Limb (tissue), 2 donors: ENCODE measurements at regions not wholly inside any gene's neighbourhood (a gene's known extent, or its start where the extent isn't known, plus 50 kb on each side); places are given as distances from the start of the nearest gene placed in this dataset.

Experiments used
- DNase-seq, 2 donors: peaks; one replicate each; pipeline ENCODE4 v3.0.0-alpha.2; 2016; ENCODE audit errors: extremely low spot score in 2 of 2

DNA sequence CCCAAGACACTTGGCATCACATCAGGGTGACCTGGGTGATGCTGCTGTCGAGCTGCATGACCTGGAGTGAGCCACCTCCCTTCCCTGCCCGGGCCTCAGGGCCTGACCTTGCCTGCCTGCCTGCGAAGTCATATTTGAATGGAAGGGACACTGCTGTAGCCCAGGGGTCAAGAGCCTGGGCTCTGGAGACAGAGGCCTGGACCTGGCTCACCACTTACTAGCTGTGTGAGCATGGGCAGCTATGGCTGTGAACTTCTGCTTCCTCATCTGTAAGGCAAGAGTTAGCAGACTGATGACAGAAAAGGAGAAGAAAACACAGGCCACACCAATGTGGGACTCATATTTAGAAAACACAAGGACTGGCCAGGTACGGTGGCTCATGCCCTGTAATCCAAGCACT is 118.7 kb downstream of the ZFP36L2 start:
- no peak for DNase-seq

DNA sequence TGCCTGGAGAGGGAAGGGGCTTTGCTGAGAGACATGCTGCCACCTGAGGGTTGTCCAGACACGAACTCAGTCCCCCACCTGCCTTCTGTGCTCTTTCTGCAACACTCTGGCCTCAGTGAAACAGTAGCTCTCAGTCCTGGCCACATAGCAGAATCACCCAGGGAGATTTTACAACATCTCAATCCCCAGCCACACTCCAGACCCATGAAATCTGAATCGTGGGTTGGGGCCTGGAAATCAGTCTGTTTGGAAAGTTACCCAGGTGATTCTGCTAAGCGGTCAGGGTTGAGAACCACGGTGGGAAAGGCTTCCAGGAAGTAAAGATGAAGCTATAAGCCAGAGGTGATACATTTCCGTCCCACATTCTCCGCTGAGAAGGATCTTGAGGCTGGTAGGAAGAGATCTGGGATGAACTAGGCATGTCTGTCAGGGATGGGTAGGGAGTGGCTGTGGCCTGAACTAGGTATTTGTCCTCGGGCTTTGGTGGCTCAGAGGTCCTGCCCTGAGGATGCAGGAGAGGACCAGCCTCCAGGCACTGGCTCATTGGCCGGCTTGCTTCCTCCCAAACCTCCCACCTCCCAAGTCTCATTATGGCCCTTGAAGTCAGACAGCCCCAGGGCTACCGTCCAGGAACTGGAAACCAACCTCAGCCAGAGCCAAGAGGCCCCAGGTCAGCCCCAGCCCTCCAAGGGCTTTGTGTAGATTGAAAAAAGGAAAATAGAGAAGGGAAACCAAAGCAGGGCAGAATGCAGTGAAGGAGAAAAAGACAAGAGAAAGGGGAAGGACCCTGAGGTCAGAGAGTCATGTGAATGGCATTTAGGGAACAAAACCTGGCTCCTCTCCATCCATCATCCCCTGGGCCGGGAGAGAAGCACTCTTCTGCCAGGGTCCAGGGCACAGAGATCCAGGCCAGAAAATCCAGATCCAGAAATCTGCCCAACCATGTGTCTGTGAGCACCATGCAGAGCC is 119.6 kb downstream of the ZFP36L2 start:
- DNase-seq: no peak

DNA sequence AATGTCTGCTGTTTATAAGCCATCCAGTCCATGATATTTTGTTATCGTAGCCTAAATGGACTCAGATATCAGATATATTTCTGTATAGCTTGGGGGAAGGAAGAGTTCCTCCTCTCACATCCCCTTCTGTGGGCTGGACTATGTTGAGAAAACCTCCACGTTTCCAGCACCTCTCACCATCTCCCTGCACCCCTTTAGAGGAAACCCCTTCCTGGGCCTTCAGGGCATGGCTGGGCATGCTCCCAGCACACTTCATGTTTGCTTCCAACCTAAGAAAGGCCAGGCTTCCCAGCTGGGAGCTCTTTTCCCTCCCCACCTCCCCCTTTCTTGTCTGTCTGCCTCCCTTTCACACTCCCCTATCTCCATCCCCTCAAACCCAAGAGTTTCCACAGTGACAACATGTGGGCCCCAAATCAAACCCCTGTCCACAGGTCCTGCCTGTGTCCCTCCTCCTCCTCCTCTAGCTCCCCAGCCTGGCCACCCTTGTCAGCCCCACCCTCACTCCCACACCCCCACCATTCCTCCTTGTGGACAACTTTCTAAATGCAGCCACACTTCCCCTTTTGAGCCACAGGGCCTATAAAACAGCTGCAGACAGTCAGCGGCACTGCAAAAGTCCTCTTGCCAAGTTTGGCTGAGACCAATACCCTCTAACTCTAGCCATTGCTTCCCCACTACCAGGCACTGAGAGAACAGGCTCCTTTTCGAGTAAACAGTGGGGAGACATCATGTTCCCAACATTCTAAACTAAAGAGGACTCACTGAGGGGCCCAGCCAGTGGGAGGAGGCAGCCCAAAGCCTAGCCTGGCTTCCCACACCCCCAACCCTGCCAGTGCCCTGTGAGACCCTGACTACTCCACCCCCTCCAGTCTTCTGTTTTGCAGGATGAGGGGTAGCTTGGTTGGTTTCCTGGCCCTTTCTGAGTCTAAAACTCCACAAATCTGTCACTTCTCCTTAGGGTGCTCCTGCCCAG is 120.5 kb downstream of the ZFP36L2 start:
- DNase-seq: peak in 1 of 2 donors; percentile 61

DNA sequence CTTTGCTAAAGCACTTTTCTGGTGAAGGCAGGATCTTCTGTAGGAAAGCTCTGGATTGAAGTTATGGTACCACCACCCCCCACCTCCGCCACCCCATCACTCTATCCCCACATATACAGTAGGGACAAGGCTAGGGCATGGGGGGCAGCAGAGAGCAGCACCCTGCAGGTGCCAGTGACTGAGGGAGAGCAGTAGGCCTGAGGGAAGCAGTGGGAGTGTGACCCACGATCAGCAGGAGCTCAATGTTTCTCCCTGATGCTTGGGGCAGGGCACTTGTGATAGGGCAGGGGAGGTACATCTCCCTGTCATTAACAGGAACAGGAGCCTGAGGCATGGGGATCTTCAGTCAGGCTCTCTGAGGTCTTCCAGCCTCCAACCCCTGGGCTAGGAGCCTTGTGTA is 121.6 kb downstream of the ZFP36L2 start:
- DNase-seq: no peak

DNA sequence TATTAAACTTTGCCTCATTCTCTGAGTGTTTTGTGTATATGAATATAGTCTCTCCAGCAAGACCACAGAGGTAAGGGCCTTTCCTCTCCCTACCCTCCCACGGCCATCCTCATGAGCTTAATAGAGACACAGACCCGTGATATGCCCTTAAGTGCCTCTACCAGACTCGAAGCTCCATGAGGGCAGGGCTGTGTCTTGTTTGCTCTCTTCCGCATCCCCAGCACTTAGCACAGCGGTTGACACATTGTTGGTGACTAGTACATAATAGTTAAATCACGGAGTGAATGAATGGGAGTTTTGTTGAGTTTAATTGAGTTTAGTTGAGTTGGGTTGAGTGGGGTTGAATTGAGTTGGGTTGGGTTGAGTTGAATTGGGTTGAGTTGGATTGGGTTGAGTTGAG is 122.3 kb downstream of the ZFP36L2 start:
- no peak for DNase-seq

DNA sequence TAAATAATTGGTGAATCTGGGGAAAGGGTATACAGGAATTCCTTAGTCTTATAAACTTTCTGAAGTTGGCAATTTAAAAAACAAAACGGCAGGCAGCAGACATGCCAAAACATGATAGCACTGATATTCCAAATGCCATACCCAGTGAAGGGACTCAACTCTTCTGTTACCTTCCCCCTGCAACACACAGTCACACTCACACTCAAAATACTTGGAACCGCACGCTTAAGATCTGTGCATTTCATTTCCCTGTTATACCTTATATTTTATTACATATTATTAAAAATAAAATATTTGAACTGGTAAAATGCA is 123.4 kb downstream of the ZFP36L2 start:
- no peak for DNase-seq

DNA sequence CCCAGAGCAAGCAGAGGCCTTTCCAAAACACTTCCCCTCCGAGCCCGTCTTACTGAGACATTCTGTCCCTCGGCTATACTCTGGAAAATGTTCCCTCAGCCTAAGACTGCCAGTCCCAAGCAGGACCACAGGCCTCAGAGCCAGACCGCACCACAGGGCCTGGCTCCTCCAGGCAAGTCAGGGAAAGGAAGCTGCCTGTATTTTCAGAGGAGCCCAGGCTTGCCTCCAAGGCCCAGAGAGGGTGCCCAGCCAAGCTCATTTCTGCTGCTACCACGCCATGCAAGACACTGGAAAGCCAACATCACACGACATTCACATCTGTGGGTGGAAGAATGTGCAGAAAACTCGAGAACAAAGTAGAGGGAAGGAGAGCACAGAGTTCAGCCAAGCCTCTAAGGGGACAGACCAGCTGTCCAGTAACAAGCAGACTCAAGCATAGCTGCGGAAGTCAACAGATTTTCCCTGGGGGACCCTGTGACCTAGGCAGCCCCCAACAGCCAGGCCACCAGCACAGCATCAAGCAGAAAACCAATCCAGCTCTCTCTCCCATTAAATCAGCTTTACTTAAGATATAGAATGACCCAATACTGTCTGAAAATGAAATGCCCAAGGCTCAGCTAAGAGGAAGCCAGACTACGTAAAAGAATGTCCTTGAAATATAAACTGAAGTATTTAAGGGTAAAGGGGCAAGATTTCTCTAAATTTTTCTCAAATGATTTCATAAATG is 123.9 kb downstream of the ZFP36L2 start:
- peak in 1 of 2 donors; percentile 30 for DNase-seq

DNA sequence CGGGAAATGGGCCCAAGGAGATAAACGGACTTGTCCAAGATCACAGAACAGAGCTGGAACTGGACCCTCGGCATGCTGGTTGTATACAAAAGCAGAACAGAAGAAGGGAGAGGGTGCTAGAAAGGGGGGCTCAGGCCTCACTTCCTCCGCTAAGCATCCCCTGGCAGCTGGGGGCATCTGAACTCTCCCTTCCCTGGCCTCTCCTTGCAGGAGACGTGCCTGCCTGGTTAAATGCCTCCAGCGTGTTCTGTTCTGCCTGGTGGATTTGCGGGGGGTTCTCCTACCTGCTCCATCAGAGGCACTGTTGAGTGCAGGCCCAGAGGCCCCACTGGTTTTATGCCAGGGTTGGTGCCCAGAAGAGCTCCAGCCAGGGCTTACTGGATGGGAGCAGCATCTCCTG is 124.7 kb downstream of the ZFP36L2 start:
- DNase-seq: no peak

DNA sequence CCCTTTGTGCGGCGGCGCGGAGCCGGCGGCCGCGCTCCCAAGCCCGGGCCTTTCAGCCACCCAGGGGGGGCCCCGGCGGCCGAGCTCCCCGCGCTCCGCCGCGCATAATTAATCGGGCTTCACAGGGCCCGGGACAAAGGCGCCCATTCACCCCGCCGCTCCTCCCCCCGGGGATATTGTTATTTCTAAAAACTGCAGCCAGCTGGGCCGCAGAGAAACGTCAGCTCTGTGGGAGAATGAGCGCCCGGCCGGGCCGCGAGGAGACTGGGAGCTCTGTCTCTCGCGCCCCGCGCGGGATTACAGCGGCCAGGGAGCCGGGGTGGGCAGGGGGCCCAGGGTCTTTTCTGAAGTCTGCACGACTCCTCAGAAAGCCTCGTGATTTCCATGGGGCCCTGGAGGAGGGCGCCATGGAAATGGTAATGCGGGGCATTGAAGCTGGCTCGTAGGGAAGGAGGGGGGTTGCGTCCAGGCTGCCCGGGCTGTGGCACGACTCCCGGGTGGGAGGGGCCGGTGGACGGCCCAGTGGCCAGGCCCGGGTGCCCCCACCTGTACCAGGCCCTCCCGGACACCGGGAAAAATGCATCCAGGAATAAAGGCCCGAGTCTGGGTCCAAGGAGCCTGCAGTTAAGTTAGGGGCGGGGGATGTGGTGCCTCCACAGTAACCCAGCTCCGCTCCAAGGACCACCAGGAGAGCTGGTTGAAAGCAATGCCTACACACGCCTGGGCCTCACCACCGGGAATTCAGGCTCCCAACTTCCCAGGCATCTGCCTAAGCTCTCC is 125.3 kb downstream of the ZFP36L2 start:
- DNase-seq: peak; percentile 35 to 85

DNA sequence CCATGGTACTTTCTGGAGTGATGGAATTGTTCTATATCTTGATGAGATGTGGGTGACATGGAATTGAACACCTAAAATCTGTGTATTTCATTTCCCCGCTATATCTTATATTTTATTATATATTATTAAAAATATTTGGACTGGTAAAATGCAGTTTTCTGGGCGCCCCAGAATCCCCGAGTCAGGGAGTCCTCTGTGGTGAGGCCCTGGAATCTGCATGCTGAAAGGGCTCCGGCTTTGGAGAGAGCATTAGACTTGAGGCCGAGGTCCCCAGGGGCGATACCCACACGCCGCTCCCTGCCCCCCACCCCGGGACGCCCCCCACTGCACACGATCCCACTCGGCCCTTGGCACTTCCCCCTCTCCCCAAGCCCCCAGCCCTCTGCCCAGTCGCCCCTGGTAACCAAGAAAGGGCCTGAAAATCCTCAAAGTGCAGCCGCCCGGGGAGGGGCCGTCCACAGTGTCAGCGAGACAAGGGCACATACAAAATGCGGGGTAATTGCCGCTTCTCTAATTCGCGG is 126.0 kb downstream of the ZFP36L2 start:
- no peak for DNase-seq

DNA sequence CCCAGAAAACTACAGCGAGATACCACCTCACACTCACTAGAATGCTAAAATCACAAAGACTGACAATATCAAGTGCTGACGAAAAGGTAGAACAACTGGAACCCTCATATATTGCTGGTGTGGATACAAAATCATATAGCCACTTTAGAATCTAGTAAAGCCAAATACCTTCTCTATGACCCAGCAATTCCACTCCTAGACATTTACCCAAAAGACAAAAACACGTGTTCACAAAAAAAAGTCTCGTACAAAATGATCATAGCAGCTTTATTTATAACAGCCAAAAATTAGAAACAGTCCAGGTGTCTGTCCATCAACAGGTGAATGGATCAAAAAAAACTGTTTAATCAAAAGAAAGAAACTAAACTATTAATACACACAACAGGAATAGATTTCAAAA is 126.6 kb downstream of the ZFP36L2 start:
- no peak for DNase-seq

DNA sequence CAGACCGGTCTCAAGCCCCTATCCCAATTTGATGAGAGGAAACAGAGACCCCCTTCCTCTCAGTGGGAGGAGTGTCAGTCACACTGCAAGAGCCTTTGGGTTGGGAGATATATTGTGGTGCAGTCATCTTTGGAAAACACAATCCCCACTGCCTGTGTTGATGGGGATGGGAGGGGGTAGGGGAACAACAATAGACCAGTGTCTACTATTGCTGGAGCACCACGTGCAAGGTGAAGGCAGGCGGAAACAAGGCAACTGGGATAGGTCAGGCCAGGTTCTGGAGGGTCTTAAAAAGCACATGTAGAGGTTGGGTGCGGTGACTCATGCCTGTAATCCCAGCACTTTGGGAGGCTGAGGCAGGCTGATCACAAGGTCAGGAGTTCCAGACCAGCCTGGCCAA is 127.9 kb downstream of the ZFP36L2 start:
- no peak for DNase-seq

DNA sequence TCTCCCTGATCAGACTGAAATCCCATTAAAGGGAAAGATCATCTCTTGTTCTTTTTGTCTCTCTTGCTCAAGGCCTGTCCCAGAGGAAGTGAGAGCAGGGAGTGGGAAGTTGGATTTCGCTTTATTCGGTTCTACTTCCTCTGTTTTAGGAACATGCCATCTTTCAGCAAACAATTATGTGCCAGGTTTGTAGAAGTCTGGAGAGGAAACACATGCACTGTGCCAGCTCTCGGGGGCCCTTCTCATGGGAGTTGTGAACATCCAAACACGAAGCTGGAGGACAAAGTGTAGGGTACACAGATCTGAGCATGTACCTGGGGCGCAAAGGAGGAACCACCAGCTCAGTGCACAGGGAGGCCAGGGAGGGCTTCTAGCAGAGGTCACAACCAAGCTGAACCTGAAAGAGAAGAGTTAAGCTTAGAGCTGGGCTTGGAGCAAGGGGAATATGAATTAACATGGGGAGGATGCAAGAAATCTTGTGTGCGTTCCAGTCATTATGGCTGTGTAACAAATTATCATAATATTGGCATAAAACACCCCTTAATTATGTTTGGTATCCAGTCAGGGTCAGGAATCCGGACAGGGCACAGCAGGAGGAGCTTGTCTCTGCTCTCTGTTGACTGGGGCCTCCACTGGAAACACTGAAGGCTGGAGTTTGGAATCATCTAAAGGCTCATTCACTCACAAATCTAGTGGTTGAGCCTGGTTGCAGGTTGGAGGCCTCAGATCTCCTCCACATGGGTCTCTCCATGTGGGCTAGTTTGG is 128.6 kb downstream of the ZFP36L2 start:
- DNase-seq: no peak

DNA sequence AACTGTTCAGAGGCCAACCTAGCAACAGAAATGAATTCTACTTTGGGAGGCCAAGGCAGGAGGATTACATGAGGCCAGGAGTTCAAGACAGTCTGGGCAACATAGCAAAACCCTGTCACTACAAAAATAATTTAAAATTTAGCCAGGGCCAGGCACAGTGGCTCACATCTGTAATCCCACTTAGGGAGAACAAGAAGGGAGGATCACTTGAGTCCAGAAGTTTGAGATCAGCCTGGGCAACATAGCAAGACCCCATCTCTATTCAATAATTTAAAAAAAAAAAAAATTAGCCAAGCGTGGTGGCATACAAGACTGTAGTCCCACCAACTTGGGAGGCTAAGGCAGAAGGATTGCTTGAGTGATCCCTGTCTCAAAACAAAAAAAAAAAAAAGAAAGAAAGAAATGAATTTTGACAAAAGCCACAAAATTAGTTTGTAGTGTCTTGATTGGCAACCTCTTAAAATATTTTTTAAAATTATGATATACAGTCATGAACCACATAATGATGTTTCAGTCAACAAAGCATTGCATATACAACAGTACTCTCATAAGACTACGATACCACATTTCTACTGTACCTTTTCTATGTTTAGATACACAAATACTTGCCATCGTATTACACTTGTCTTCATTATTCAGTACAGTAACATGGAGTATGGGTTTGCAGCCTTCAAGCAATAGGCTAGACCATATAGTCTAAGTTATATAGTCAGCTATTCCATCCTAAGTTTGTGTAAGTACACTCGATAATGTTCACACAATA is 130.7 kb downstream of the ZFP36L2 start:
- no peak for DNase-seq

DNA sequence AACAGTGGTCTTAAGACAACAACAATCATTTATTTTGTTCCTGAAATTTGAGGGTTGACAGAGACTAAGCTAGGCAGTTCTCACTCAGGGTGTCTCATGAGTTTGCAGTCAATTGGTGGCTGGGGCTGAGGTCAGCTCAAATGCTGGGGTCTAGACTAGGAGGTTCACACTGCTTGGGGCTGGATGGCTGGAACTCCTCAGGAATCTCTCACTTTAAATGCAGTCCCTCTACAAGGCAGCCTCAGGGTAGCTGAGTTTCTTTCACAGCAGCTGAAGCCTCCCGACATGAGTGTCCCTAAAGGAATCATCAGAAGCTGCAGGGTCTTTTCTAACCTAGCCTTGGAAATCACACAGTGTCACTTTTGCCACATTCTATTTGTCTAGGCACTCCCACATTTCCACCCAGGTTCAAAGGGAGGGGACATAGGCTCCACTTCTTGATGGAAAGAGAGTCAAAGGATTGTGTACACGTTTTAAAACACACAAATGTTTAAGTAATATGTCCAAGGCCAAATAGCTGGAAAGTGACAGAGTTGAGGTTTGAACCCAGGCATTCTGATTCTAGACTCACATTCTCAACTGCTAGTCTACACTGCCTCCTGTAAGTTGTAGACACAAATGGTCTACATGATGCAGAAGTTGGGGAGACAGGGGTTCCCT is 133.8 kb downstream of the ZFP36L2 start:
- DNase-seq: no peak

DNA sequence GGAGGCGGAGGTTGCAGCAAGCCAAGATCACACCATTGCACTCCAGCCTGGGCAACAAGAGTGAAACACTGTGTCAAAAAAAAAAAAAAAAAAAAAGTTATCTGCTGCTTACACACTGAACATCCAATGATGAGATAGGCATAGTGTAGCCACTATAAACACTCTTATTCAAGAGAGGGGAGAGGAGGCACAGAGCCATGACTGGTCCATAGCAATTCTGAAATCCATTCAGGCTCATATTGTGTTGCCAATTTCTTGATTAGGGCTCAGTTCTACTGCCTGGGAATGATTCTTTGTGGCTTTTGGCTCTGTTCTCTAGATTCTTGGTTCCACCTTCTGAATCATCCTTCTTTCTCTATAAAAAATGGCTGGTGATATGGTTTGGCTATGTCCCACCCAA is 136.1 kb downstream of the ZFP36L2 start:
- DNase-seq: no peak

DNA sequence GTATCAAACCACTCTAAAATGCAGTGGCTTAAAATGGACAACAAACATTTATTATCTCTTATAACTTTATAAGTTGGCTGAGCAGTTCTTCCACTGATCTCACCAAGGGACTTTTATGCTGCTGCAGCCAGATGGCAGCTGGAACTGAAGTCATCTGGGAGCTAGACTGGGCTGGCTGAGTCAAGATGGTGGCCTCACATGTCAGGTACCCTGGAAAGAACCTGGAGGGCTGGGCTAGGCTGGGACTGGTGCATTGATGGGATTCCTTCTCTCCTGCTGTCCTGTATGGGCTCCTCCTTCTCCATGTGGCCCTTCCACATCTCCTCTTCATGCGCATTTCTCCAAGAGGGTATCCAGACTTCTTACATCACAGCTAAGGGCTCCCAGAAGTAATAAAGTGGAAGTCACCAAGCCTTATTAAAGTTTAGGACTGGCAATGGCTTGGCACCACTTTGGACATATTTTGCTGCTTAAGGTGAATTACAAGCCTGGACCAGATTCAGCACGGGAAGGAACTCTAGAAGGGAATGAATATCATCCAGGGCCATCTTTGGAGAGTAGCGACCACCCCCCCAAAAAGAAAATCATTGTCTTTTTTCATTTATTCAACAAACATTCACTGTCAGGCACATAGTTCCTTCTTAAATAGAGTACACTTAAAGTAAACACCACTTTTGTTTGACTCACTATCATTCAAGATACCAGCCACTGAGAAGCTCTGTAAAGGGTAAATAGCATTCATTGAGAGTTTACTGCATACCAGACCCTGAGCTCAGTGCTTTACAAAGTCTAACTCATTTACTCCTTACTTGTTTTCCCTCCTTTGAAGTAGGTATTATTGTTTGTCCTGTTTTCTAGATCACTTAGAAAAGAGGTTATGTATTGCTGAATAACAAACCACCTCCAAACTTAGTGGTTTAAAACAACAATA is 138.0 kb downstream of the ZFP36L2 start:
- DNase-seq: no peak

DNA sequence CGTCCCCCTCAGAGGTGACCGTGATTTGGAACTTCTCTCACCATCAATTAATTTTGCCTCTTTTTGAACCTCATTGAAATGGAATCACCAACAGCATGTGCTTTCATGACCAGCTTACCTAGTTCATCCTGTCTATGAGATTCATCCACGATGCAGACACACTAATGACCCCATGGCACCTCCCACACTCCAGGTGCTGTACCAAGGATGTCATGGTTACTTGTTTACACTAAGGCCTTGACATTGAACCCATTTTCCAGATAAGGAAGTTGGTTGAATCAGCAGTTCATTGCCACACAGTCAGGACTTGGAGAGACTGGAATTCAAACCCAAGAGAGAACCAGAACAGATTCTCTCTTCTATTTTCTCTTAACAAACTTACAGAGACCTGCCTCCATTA is 139.0 kb downstream of the ZFP36L2 start:
- no peak for DNase-seq
